ENCODE measurements at regions not wholly inside any gene's neighbourhood (a gene's known extent, or its start where the extent isn't known, plus 50 kb on each side); places are given as distances from the start of the nearest gene placed in this dataset.

GRCh38 chr5:115369430-115370144 is 73.1 kb upstream of the CCDC112 start:
- TF ChIP-seq FOXK2 (IDR thresholded peaks at IDR 0.05) (no peak), NFRKB (IDR thresholded peaks at IDR 0.05) (no peak), ELF4 (IDR thresholded peaks at IDR 0.05) (no peak), SUZ12 (IDR thresholded peaks at IDR 0.05) (no peak), HDGF (IDR thresholded peaks at IDR 0.05; ENCODE audit: borderline replicate concordance) (no peak), ZNF384 (IDR thresholded peaks at IDR 0.05) (no peak), PKNOX1 (IDR thresholded peaks at IDR 0.05) (no peak), SP1 (IDR thresholded peaks at IDR 0.05) (no peak)

Data from HEK293T (cell line).